GDM1 (cell line): ENCODE measurements at regions not wholly inside any gene's neighbourhood (a gene's known extent, or its start where the extent isn't known, plus 50 kb on each side); places are given as distances from the start of the nearest gene placed in this dataset.

Source experiments
- DNase-seq: peaks from one replicate; lab custom pipeline; 2025; lab: John Stamatoyannopoulos, UW

GRCh38 chr2:138441916-138442315, 59.7 kb upstream of the SPOPL start:
- DNase-seq, result no peak

- no peak for DNase-seq
These were observed 57.2 kb upstream of the SPOPL start for GRCh38 chr2:138444411-138444810.

GRCh38 chr2:138445227-138445626, 56.3 kb upstream of the SPOPL start:
- DNase-seq, result no peak

- DNase-seq, result no peak
These were observed 55.5 kb upstream of the SPOPL start for GRCh38 chr2:138446043-138446442.

- no peak for DNase-seq
These were observed 53.5 kb upstream of the SPOPL start for GRCh38 chr2:138447889-138448570.
